GM12872 (cell line): ENCODE measurements at regions not wholly inside any gene's neighbourhood (a gene's known extent, or its start where the extent isn't known, plus 50 kb on each side); places are given as distances from the start of the nearest gene placed in this dataset.

Experiments
- TF ChIP-seq, protein P1 (sequence below): IDR thresholded peaks from 3 replicates; pipeline ENCODE4 v1.5.1; 2011; ENCODE audit warnings: low read depth, mild to moderate bottlenecking, low read length, moderate library complexity; ENCODE audit not compliant: insufficient read depth

DNA sequence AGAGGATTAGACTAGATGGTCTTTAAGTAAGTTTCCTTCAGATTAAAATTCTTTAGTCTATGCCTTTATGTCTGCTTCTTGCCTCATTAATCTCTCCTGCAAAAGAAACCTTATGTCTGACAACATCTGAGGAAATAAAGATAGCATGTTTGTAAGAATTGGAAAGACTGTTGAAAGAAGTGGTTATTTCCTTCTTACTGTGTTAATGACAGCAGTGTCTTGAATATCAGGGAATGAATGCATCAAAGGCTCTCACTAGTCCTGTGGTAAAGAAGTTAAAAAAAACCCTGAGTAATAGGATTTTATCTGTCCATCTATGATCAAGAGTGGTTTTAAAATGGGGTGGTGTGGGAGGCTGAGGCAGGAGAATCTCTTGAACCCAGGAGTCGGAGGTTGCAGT, 302.0 kb downstream of the PRL start:
- TF ChIP-seq, protein P1, sequence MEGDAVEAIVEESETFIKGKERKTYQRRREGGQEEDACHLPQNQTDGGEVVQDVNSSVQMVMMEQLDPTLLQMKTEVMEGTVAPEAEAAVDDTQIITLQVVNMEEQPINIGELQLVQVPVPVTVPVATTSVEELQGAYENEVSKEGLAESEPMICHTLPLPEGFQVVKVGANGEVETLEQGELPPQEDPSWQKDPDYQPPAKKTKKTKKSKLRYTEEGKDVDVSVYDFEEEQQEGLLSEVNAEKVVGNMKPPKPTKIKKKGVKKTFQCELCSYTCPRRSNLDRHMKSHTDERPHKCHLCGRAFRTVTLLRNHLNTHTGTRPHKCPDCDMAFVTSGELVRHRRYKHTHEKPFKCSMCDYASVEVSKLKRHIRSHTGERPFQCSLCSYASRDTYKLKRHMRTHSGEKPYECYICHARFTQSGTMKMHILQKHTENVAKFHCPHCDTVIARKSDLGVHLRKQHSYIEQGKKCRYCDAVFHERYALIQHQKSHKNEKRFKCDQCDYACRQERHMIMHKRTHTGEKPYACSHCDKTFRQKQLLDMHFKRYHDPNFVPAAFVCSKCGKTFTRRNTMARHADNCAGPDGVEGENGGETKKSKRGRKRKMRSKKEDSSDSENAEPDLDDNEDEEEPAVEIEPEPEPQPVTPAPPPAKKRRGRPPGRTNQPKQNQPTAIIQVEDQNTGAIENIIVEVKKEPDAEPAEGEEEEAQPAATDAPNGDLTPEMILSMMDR: no peak

DNA sequence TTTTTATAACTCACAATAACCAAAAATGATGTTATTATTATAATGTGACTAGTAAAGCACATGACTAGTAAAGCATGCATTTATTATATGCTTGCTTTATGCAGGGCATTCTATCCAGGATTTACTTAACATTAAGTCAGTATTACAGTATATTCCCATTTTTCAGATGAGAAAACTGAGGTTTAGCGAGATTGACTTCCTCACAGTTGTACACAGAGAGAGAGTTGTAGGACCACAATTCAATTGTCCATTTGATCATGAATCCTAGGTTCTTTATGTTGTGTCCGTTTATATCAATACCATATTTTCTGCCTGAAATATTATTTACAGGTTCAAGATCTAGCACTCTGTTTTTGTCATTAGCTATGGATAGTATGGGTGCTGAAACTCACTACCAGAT, 301.5 kb downstream of the PRL start:
- TF ChIP-seq, protein P1: no peak

DNA sequence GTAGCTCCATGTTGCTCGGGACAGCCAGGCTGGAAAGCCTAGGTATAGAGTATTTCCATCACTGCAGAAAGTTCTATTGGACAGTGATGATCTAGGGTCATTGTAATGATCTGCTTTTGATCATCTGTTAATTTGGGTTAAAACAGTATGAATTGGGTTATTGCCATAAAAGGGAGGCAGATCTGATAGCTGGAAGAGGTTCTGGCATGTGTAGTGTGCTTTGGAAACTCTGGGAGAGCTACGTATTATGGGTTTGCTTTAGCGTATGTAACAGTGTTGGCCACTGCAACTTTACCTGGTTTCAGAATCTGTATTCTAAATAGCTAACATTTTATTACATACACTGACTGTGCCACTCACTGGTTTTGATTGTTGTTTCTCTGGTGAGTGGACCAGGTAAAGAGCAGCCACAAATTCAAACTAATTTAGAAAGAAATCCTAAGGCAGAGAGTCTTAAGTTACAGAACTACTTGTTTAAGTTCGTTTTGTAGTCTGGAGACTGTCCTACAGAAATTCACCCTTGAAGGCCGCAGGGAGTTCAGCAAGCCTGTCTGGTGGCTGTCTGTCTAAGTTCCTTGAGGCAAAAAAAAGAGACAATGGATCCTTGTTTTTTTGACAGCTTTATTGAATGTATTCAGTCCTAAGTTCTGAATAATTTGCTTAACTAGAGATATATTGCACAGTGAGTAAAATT, 300.3 kb downstream of the PRL start:
- TF ChIP-seq, protein P1: no peak

DNA sequence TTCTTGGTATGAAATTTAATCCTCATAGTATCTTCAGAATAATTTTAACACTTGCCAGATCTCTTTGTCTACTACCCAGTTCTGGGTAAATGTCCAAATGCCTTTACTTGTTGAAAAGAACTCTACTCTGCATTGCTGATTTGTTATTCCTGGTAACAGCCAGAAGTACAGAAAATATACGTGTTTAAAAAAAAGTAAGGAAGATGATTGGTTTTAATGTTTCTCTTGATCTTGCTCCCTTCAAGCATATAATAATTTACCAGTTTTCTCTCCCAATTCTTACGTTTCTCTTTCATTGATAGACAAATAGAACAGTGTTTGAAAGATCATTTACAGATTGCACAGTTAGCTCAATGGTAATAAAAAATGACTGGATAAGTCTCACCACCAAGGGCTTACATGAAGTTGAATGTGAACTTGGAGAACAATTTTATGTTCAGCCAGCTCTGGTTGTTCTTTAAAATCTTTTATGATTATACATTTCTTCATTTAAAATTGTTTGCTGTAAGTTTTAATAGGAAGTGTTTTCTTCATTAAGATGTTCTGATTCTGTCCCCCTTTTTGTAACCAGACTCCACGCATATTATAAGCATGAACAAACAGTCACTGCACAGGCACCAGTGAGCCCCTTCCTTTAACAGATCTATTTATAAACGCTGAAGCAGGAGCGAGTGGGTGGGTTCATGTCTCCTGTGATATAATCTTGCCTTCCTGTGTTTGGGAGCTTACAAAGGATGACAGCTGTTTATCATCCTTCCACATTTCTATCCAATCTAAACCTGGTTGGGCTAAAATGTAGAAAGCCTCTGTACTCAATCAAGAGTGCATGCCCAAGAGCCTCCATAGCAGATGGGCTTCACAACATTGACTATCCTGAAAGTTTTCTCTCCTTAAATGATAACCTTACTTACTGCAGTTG, 299.5 kb downstream of the PRL start:
- TF ChIP-seq, protein P1: no peak

DNA sequence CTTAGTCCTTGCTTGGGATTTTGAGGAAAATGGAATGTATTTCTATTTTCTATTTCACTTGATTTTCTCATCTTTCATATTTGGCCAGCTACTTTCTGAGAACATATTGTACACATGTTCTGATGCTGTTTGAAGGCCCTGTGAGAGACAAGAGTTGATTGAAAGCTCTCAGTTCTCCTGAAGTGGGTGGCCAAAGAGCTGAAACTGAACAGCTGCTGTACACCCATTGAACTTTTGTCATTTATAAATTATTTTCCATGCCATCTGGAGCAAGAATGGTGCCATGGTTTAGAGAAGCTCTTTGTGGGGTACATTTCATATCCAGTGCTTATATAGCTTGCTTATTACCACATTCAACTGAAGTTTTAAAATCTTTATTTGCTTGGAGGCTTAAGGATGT, 298.3 kb downstream of the PRL start:
- TF ChIP-seq, protein P1: no peak

DNA sequence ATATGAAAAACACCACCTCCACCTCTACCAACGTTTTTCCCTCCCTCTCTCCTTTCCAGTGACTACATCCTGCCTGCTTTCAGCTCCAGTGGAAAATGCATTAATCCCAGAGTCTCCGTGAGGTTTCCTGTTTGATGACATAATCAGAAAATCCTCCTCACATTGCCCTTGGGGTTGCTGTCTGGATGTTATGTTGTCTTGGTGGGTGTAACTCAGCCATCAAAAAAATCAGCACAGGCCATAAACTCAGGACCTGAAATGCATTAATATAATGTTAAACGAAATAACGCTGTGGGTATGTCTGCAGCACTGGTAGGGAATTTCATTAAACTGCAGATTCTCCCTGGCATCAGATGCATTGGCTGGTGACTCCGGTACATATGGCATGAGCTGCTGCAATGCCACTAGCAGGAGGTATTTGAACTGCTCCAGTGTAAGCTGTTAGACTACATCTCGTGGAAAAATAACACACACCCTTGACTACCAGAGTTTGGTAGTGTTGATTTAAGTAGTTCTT, 297.8 kb downstream of the PRL start:
- TF ChIP-seq, protein P1: no peak

DNA sequence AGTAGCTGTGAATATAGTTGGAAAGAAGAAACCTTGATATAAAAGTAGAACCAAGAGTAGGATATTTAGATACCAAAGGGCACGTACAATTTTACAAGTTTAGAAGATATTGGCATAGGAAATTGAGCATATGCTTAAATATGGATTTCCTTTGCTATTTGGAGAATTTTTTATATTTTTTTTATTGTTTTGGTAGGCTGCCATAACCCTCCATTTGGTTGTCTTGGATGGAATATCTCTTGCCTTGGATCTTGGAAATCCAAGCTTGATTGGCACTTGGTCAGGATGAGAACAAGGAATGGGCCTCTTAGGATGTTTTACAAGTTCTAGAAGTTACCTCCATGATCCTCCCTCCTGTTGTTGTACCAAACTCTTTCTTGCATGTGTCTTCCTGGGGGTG, 297.1 kb downstream of the PRL start:
- TF ChIP-seq, protein P1: no peak
